ENCODE measurements at regions not wholly inside any gene's neighbourhood (a gene's known extent, or its start where the extent isn't known, plus 50 kb on each side); places are given as distances from the start of the nearest gene placed in this dataset.

- no peak for DNase-seq
- Histone ChIP-seq H3K4me1 (no peaks in the 10 kb centered on the region), H3K4me3 (no peak overlapping the region), H3K27ac (no peak overlapping the region), H3K36me3 (no peaks in the 10 kb centered on the region), H3K9me3 (no peaks in the 10 kb centered on the region), H3K27me3 (no peaks in the 10 kb centered on the region)
- intact Hi-C loops (cut with DNase I; ENCODE audit: low total_unique reads), result no loop called here
- TF ChIP-seq CTCF (IDR thresholded peaks at IDR 0.05) (no peak), POLR2AphosphoS5 (IDR thresholded peaks at IDR 0.05) (no peak), EP300 (IDR thresholded peaks at IDR 0.05) (no peak), POLR2A (IDR thresholded peaks at IDR 0.05) (no peak)
- WGBS, 5 donors, result 31 to 45% (median 33%) methylated on average over 2 of the region's 2 CpGs
Observed at GRCh38 chr20:52654567-52654966, 317.6 kb upstream of the TSHZ2 start.

GRCh38 chr20:52652271-52652670 is 319.9 kb upstream of the TSHZ2 start:
- H3K9me3 ChIP-seq, result no peaks in the 10 kb centered on the region
- no peak for DNase-seq
- intact Hi-C loops (cut with DNase I; ENCODE audit: low total_unique reads), result no loop called here
- H3K36me3 ChIP-seq, result no peaks in the 10 kb centered on the region
- H3K4me1 ChIP-seq, result no peaks in the 10 kb centered on the region
- 63 to 83% (median 74%) methylated on average over 3 of the region's 3 CpGs for WGBS, 5 donors
- H3K27me3 ChIP-seq, result no peaks in the 10 kb centered on the region
- no peak overlapping the region for H3K27ac ChIP-seq
- no peak overlapping the region for H3K4me3 ChIP-seq
- no peak for TF ChIP-seq POLR2AphosphoS5 (IDR thresholded peaks at IDR 0.05)
- no peak for TF ChIP-seq EP300 (IDR thresholded peaks at IDR 0.05)
- no peak for TF ChIP-seq CTCF (IDR thresholded peaks at IDR 0.05)
- no peak for TF ChIP-seq POLR2A (IDR thresholded peaks at IDR 0.05)

GRCh38 chr20:52649727-52650126 is 322.4 kb upstream of the TSHZ2 start:
- no peak overlapping the region for H3K4me3 ChIP-seq
- intact Hi-C loops (cut with DNase I; ENCODE audit: low total_unique reads), result no loop called here
- no peak overlapping the region for H3K27ac ChIP-seq
- TF ChIP-seq POLR2AphosphoS5 (IDR thresholded peaks at IDR 0.05) (no peak), CTCF (IDR thresholded peaks at IDR 0.05) (no peak), EP300 (IDR thresholded peaks at IDR 0.05) (no peak), POLR2A (IDR thresholded peaks at IDR 0.05) (no peak)
- H3K27me3 ChIP-seq, result no peaks in the 10 kb centered on the region
- H3K4me1 ChIP-seq, result no peaks in the 10 kb centered on the region
- H3K36me3 ChIP-seq, result no peaks in the 10 kb centered on the region
- no peak for DNase-seq
- H3K9me3 ChIP-seq, result no peaks in the 10 kb centered on the region

- 87 to 100% (median 94%) methylated on average over 1 of the region's 1 CpG for WGBS, 5 donors
- Histone ChIP-seq H3K27ac (no peak overlapping the region), H3K36me3 (no peaks in the 10 kb centered on the region), H3K27me3 (no peaks in the 10 kb centered on the region), H3K9me3 (no peaks in the 10 kb centered on the region), H3K4me3 (no peak overlapping the region), H3K4me1 (no peaks in the 10 kb centered on the region)
- no peak for DNase-seq
- no peak for TF ChIP-seq POLR2AphosphoS5 (IDR thresholded peaks at IDR 0.05)
- intact Hi-C loops (cut with DNase I; ENCODE audit: low total_unique reads), result no loop called here
Observed at GRCh38 chr20:52645822-52646221, 326.3 kb upstream of the TSHZ2 start.

GRCh38 chr20:52643034-52643433 is 329.1 kb upstream of the TSHZ2 start:
- 84 to 92% (median 89%) methylated on average over 3 of the region's 3 CpGs for WGBS, 5 donors

More at GRCh38 chr20:52643034-52643433, 329.1 kb upstream of the TSHZ2 start:
- H3K4me1 ChIP-seq, result no peaks in the 10 kb centered on the region
- intact Hi-C loops (cut with DNase I; ENCODE audit: low total_unique reads), result no loop called here
- H3K27me3 ChIP-seq, result no peaks in the 10 kb centered on the region
- no peaks in the 10 kb centered on the region for H3K36me3 ChIP-seq
- H3K9me3 ChIP-seq, result no peaks in the 10 kb centered on the region
- no peak overlapping the region for H3K27ac ChIP-seq
- no peak overlapping the region for H3K4me3 ChIP-seq
- no peak for TF ChIP-seq POLR2A (IDR thresholded peaks at IDR 0.05)
- TF ChIP-seq CTCF (IDR thresholded peaks at IDR 0.05), result no peak
- no peak for TF ChIP-seq EP300 (IDR thresholded peaks at IDR 0.05)
- TF ChIP-seq POLR2AphosphoS5 (IDR thresholded peaks at IDR 0.05), result no peak
- no peak for DNase-seq
